Effector memory CD4-positive, alpha-beta T cell (primary cell): ENCODE measurements at regions not wholly inside any gene's neighbourhood (a gene's known extent, or its start where the extent isn't known, plus 50 kb on each side); places are given as distances from the start of the nearest gene placed in this dataset.

ENCODE experiments used
- DNase-seq, 3 donors: peaks; one replicate each; pipeline ENCODE4 v3.0.0-alpha.2; 2020
- H3K27ac ChIP-seq: 2 replicates; pipeline ENCODE4 v1.7.0; 2013; ENCODE audit warnings: mild to moderate bottlenecking, low read length, moderate library complexity; ENCODE audit not compliant: insufficient read depth, poor library complexity, severe bottlenecking
- H3K27me3 ChIP-seq: replicated peaks from 2 replicates; pipeline ENCODE4 v1.7.0; 2013; ENCODE audit warnings: mild to moderate bottlenecking, low read length; ENCODE audit not compliant: insufficient read depth, control insufficient read depth, poor library complexity, severe bottlenecking
- H3K36me3 ChIP-seq: 2 replicates; pipeline ENCODE4 v1.7.0; 2013; ENCODE audit warnings: mild to moderate bottlenecking, low read length, moderate library complexity; ENCODE audit not compliant: control insufficient read depth, insufficient read depth
- H3K4me1 ChIP-seq: 2 replicates; pipeline ENCODE4 v1.7.0; 2013; ENCODE audit warnings: low read length, mild to moderate bottlenecking; ENCODE audit not compliant: control insufficient read depth, insufficient read depth, poor library complexity, severe bottlenecking
- H3K4me3 ChIP-seq: 2 replicates; pipeline ENCODE4 v1.7.0; 2013; ENCODE audit warnings: low read length, low read depth, mild to moderate bottlenecking; ENCODE audit not compliant: insufficient read depth, poor library complexity, severe bottlenecking
- H3K9me3 ChIP-seq: 2 replicates; pipeline ENCODE4 v1.7.0; 2013; ENCODE audit warnings: mild to moderate bottlenecking, low read length, moderate library complexity; ENCODE audit not compliant: control insufficient read depth

DNA sequence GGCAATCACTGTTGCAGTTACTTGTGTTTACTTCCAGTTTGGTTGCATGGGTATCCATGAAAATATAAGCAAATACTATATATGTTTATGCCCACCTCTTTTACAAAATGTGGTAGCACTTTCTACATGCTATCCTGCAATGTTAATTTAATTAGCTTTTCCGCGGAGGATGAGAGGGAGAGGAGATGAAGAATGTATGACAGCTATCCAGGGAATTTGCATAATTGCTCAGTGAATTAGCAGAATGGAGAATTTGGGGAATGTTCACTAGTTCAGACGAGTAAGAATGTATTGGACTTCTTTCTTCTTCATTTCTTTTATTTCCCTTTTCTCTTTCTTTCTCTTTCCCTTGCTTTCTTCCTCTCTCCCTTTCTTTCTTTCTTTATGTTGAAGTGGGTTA, 140.7 kb upstream of the SLC28A3 start:
- H3K9me3 ChIP-seq = no peaks in the 10 kb centered on the region
- DNase-seq = no peak
- H3K36me3 ChIP-seq = no peaks in the 10 kb centered on the region
- H3K4me3 ChIP-seq = no peak overlapping the region
- H3K27ac ChIP-seq = no peak overlapping the region
- no peaks in the 10 kb centered on the region for H3K4me1 ChIP-seq
- no peaks in the 10 kb centered on the region for H3K27me3 ChIP-seq

DNA sequence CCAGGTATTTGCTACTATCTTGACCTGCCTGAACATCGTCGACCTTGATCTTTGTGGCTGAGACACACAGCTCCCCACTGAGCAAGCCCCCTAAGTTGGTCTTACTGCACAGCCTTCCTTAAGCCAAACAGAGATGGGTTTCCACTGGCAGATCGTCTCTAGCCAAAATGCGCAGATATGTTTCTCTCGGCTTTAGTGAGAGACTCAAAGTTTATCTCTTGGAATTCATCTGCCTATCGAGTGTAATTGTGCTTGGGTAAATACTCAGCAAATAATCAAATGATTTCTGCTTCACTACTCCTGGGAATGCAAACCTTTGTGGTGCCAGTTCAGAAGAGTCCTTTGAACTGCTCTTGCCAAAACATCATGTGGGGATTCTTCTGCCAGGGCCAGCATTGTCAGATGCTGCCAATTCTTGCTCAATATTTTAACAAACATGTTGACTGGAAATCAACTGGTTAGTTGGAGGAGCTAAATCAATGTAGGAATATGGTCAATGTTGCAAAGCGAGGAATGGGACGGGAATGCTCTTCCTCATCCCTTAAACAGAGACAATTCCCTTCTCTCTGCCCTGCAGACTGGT, 141.2 kb upstream of the SLC28A3 start:
- no peaks in the 10 kb centered on the region for H3K9me3 ChIP-seq
- no peaks in the 10 kb centered on the region for H3K36me3 ChIP-seq
- H3K27ac ChIP-seq = no peak overlapping the region
- no peaks in the 10 kb centered on the region for H3K4me1 ChIP-seq
- H3K4me3 ChIP-seq = no peak overlapping the region
- DNase-seq = no peak
- H3K27me3 ChIP-seq = no peaks in the 10 kb centered on the region

DNA sequence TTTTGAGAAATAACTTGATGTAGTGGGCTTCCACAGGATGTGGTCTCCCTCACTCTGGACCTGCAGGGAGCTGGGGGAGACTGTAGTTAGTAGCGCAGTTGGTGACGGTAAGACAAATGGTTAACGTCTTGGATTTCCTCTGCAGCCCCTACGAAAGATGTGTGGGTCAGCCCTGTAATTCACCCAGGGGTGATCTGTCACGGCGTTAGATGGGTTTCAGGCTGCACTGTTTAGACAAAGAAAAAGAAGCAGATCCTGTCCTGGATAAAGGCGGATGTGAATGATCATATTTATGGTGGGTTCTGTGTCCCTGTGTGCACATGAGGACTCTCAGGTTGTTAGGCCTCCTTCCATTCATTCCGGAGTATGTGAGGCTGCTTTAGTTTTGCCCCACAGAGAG, 142.0 kb upstream of the SLC28A3 start:
- DNase-seq = no peak
- Histone ChIP-seq H3K9me3 (no peaks in the 10 kb centered on the region), H3K4me1 (no peaks in the 10 kb centered on the region), H3K36me3 (no peaks in the 10 kb centered on the region), H3K27me3 (no peaks in the 10 kb centered on the region), H3K4me3 (no peak overlapping the region), H3K27ac (no peak overlapping the region)

DNA sequence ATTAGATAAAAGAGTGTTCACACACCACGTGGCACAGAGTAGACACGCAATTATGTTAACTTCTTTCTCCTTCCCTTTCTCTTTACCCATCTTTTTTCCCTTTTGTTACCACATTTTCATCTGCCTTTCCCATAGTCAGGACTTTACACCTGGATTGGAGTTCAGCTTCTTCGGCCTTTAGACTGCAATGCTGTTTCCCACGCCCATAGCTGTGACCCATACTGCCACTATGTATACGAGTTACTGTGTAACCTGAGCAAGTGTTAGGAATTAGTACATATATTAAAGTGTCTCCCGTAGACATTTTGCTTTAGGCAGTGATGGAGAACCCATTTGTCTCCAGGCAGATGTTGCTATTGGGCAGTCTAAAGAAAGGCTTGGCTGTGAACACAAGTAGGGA, 143.6 kb upstream of the SLC28A3 start:
- Histone ChIP-seq H3K27ac (no peak overlapping the region), H3K27me3 (no peaks in the 10 kb centered on the region), H3K36me3 (no peaks in the 10 kb centered on the region), H3K9me3 (no peaks in the 10 kb centered on the region), H3K4me3 (no peak overlapping the region), H3K4me1 (no peaks in the 10 kb centered on the region)
- DNase-seq = no peak

DNA sequence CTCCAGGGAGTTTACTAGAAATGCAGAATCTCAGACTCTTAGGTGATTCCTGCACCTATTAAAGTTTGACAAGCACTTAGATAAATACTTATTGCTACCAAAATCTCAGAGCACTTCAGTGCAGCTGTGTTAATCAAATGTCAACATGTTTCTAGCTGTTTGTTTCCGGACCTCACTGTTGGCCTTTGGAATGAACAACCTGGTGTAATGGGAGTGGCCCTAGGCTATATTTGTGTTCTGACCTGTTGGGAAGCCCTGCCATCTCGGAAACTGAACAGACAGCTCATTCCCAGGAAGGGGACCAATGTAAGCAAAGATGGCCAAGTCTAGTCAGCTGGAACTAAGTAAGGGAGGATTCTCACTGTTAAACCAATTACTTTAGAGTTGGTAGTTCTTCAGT, 145.0 kb upstream of the SLC28A3 start:
- no peaks in the 10 kb centered on the region for H3K9me3 ChIP-seq
- H3K27me3 ChIP-seq = no peaks in the 10 kb centered on the region
- H3K4me1 ChIP-seq = no peaks in the 10 kb centered on the region
- no peak for DNase-seq
- no peak overlapping the region for H3K4me3 ChIP-seq
- no peaks in the 10 kb centered on the region for H3K36me3 ChIP-seq
- no peak overlapping the region for H3K27ac ChIP-seq

DNA sequence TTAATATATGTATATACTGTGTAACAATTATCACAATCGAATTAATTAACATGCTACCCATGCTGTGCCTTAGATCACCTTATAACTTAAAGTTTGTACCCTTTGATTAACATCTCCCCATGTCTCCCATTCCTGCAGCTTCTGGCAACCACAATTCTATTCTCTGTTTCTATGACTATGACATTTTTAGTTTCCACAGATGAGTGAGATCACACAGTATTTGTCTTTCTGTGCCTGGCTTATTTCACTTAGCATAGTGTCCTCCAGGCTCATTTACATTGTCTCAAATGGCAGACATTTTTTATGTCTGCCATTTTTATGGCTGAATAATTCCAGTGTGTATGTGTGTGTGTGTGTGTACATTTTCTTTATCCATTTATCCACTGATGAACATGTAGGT, 146.1 kb upstream of the SLC28A3 start:
- Histone ChIP-seq H3K27ac (no peak overlapping the region), H3K27me3 (no peaks in the 10 kb centered on the region), H3K36me3 (no peaks in the 10 kb centered on the region), H3K9me3 (no peaks in the 10 kb centered on the region), H3K4me1 (no peaks in the 10 kb centered on the region), H3K4me3 (no peak overlapping the region)
- no peak for DNase-seq

DNA sequence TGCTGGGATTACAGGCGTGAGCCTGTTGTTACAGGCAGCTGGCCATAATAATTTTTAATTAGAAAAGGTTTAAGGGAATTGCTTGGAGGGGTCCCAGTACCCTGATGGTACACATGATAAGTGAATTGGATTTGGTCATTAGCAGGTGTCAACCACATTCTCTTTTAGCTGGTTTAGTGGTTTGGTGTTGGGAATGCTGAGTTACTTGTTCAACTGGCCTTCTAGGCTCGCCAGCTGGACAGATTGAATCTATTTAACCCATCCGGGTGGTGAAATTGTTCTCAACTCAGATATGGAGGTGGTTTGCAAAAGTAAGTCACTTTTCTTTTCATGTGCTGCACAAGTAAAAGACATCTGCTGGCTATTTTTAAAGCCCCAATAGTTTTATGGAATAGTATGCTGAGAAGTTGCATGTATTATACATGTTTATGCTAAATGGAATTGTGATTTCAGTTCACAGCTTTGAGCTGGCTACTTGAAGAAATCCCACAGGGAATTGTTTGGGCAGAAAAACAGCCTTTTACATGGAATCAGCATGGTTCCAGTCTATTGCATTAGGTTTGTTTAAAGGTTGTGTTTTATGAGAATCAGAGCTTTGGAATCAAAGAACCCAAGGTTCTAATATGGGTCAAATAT, 149.8 kb upstream of the SLC28A3 start:
- Histone ChIP-seq H3K36me3 (no peaks in the 10 kb centered on the region), H3K27me3 (no peaks in the 10 kb centered on the region), H3K9me3 (no peaks in the 10 kb centered on the region), H3K27ac (no peak overlapping the region), H3K4me1 (no peaks in the 10 kb centered on the region), H3K4me3 (no peak overlapping the region)
- DNase-seq = no peak

DNA sequence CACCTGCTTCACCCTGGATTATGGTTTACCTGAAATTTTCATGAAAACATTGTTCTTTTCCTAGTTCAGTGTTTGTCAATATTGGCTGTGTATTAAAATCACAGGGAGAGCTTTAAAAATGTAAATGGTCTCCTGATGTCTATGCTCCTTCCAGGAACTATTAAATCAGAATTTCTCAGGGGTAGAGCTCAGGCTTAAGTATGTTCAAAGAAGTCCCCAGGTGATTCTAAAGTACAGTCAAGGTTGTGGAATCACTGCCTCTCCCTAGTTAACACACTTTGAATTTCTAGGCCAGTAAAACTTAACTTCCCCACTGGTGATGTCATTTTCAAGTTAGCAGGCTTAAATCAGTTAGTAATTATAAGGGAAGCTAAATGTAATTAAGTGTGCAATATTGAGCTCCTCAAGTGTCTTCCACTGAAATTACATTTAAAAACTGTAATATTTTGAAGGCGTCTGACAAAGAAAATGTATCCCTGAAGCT, 150.3 kb upstream of the SLC28A3 start:
- Histone ChIP-seq H3K36me3 (no peaks in the 10 kb centered on the region), H3K9me3 (no peaks in the 10 kb centered on the region), H3K4me3 (no peak overlapping the region), H3K4me1 (no peaks in the 10 kb centered on the region), H3K27me3 (no peaks in the 10 kb centered on the region), H3K27ac (no peak overlapping the region)
- DNase-seq = no peak

DNA sequence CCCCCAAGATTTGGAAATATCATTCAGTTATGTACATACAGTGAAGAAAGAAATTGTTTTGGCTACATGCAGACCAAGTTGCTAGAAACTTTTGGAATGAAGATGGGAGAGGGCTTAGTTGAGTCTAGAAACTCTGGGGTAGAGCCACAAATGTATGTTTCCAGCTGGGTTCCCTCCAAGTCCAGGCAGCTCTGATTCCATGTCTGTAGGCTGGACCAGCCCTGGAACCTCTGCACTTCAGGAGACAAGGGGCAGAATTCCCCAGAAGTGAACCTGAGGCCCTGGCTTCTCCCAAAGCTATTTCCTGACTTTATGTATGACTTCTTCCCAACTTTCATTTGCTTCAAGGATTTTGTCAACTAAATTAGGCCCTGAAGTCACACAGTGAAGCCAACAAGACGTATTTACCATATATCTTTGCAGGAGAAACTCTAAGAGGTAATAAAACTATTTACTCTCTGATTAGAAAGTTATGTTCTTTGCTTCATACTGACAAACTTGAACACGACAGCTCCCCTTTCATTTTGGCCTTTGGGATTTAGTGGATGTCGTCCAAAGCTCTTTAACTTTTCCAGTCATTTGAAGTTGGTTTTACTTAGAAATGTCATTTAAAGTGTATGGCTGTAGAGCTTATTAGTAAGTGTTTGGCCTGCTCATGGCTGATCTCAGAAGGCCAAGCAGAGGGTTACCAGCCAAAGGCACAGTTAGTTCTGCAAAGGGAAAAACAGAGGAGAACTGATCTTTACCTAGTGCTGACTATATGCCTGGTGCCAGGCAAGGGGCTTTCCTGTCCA, 152.0 kb upstream of the SLC28A3 start:
- Histone ChIP-seq H3K4me1 (no peaks in the 10 kb centered on the region), H3K36me3 (no peaks in the 10 kb centered on the region), H3K9me3 (no peaks in the 10 kb centered on the region), H3K4me3 (no peak overlapping the region), H3K27me3 (no peaks in the 10 kb centered on the region), H3K27ac (no peak overlapping the region)
- DNase-seq = no peak

DNA sequence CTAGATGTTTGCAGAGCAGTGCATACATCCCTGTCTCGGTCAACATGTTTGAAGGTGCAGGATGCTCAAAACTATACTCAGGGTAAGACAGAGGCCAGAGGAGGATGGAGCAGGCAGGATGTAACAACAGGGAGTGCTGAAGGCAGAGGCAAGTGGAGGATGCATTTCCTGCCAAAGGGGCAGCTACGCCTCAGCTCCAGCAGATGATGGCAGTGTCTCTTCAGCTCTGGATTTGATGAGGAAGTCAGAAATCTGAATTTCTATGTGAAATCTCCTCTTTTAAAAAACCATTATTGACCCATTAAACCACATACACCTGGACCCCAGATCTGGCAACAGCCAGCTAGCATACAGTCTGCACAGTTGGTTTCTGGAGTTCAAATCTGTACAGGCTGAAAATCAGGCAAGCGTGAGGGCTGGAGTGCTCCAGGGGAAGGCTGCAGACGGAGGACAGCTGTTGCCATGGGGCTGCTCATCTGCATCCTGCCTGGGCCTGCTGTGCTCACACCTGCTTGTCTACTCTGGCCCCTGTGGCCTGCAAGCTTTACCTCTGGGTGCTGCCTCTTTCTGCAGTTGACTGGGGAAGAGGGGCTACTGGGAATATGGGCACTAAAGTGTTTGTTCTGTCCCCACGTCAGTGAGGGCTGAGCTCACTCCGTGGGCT, 152.9 kb upstream of the SLC28A3 start:
- Histone ChIP-seq H3K4me1 (no peaks in the 10 kb centered on the region), H3K27me3 (no peaks in the 10 kb centered on the region), H3K4me3 (no peak overlapping the region), H3K36me3 (no peaks in the 10 kb centered on the region), H3K27ac (no peak overlapping the region), H3K9me3 (no peaks in the 10 kb centered on the region)
- DNase-seq = no peak
